ENCODE measurements at regions not wholly inside any gene's neighbourhood (a gene's known extent, or its start where the extent isn't known, plus 50 kb on each side); places are given as distances from the start of the nearest gene placed in this dataset.

- FAIRE-seq (no peak), DNase-seq (ENCODE audit: insufficient read length) (no peak)
- TF ChIP-seq TAF1 (IDR thresholded peaks at IDR 0.05; ENCODE audit: borderline replicate concordance, low read depth, low read length) (no peak), POLR2AphosphoS5 (IDR thresholded peaks at IDR 0.05; ENCODE audit: low read depth, low read length) (no peak), POLR2A (IDR thresholded peaks at IDR 0.05; ENCODE audit: low read depth, low read length) (no peak)
Measured at GRCh38 chrX:23228950-23229448, 105.7 kb upstream of the PTCHD1 start.

- DNase-seq (ENCODE audit: insufficient read length) (no peak), FAIRE-seq (no peak)
- TF ChIP-seq POLR2AphosphoS5 (IDR thresholded peaks at IDR 0.05; ENCODE audit: low read depth, low read length) (no peak), POLR2A (IDR thresholded peaks at IDR 0.05; ENCODE audit: low read depth, low read length) (no peak), TAF1 (IDR thresholded peaks at IDR 0.05; ENCODE audit: borderline replicate concordance, low read depth, low read length) (no peak)
Measured at GRCh38 chrX:23235051-23235450, 99.6 kb upstream of the PTCHD1 start.

GRCh38 chrX:23246001-23246400 lies 88.6 kb upstream of the PTCHD1 start:
- FAIRE-seq (no peak), DNase-seq (ENCODE audit: insufficient read length) (no peak)
- TF ChIP-seq POLR2A (IDR thresholded peaks at IDR 0.05; ENCODE audit: low read depth, low read length): no peak
- TF ChIP-seq TAF1 (IDR thresholded peaks at IDR 0.05; ENCODE audit: borderline replicate concordance, low read depth, low read length): no peak
- no peak for TF ChIP-seq POLR2AphosphoS5 (IDR thresholded peaks at IDR 0.05; ENCODE audit: low read depth, low read length)

- TF ChIP-seq POLR2A (IDR thresholded peaks at IDR 0.05; ENCODE audit: low read depth, low read length) (no peak), TAF1 (IDR thresholded peaks at IDR 0.05; ENCODE audit: borderline replicate concordance, low read depth, low read length) (no peak), POLR2AphosphoS5 (IDR thresholded peaks at IDR 0.05; ENCODE audit: low read depth, low read length) (no peak)
- FAIRE-seq (no peak), DNase-seq (ENCODE audit: insufficient read length) (no peak)
Measured at GRCh38 chrX:23248187-23248586, 86.5 kb upstream of the PTCHD1 start.

- TF ChIP-seq POLR2AphosphoS5 (IDR thresholded peaks at IDR 0.05; ENCODE audit: low read depth, low read length) (no peak), TAF1 (IDR thresholded peaks at IDR 0.05; ENCODE audit: borderline replicate concordance, low read depth, low read length) (no peak), POLR2A (IDR thresholded peaks at IDR 0.05; ENCODE audit: low read depth, low read length) (no peak)
- DNase-seq (ENCODE audit: insufficient read length): no peak
- FAIRE-seq: no peak
Measured at GRCh38 chrX:23251043-23251442, 83.6 kb upstream of the PTCHD1 start.

GRCh38 chrX:23263892-23264291 lies 70.8 kb upstream of the PTCHD1 start:
- DNase-seq (ENCODE audit: insufficient read length) (no peak), FAIRE-seq (peak; percentile 48)
- TF ChIP-seq TAF1 (IDR thresholded peaks at IDR 0.05; ENCODE audit: borderline replicate concordance, low read depth, low read length) (no peak), POLR2A (IDR thresholded peaks at IDR 0.05; ENCODE audit: low read depth, low read length) (no peak), POLR2AphosphoS5 (IDR thresholded peaks at IDR 0.05; ENCODE audit: low read depth, low read length) (no peak)

- FAIRE-seq (no peak), DNase-seq (ENCODE audit: insufficient read length) (no peak)
- TF ChIP-seq TAF1 (IDR thresholded peaks at IDR 0.05; ENCODE audit: borderline replicate concordance, low read depth, low read length): no peak
- no peak for TF ChIP-seq POLR2AphosphoS5 (IDR thresholded peaks at IDR 0.05; ENCODE audit: low read depth, low read length)
- no peak for TF ChIP-seq POLR2A (IDR thresholded peaks at IDR 0.05; ENCODE audit: low read depth, low read length)
Measured at GRCh38 chrX:23269923-23270322, 64.7 kb upstream of the PTCHD1 start.

- FAIRE-seq: no peak
- TF ChIP-seq TAF1 (IDR thresholded peaks at IDR 0.05; ENCODE audit: borderline replicate concordance, low read depth, low read length): no peak
- no peak for TF ChIP-seq POLR2A (IDR thresholded peaks at IDR 0.05; ENCODE audit: low read depth, low read length)
- TF ChIP-seq POLR2AphosphoS5 (IDR thresholded peaks at IDR 0.05; ENCODE audit: low read depth, low read length): no peak
- no peak for DNase-seq (ENCODE audit: insufficient read length)
Measured at GRCh38 chrX:23271026-23271425, 63.6 kb upstream of the PTCHD1 start.

GRCh38 chrX:23276475-23276874 lies 58.2 kb upstream of the PTCHD1 start:
- TF ChIP-seq POLR2AphosphoS5 (IDR thresholded peaks at IDR 0.05; ENCODE audit: low read depth, low read length) (no peak), POLR2A (IDR thresholded peaks at IDR 0.05; ENCODE audit: low read depth, low read length) (no peak), TAF1 (IDR thresholded peaks at IDR 0.05; ENCODE audit: borderline replicate concordance, low read depth, low read length) (no peak)

More at GRCh38 chrX:23276475-23276874, 58.2 kb upstream of the PTCHD1 start:
- no peak for FAIRE-seq
- no peak for DNase-seq (ENCODE audit: insufficient read length)
